ENCODE measurements at regions not wholly inside any gene's neighbourhood (a gene's known extent, or its start where the extent isn't known, plus 50 kb on each side); places are given as distances from the start of the nearest gene placed in this dataset.

- no peak for TF ChIP-seq CTCF (conservative IDR thresholded peaks at IDR 0.05)
- no peak overlapping the region for H3K27ac ChIP-seq
Observed at GRCh38 chr2:108118996-108119395, 120.8 kb upstream of the SULT1C3 start.

GRCh38 chr2:108119492-108119891, 120.3 kb upstream of the SULT1C3 start:
- no peak overlapping the region for H3K27ac ChIP-seq
- no peak for TF ChIP-seq CTCF (conservative IDR thresholded peaks at IDR 0.05)

GRCh38 chr2:108124736-108125495, 114.9 kb upstream of the SULT1C3 start:
- no peak for TF ChIP-seq CTCF (conservative IDR thresholded peaks at IDR 0.05)
- H3K27ac ChIP-seq: no peak overlapping the region

GRCh38 chr2:108125581-108125980, 114.2 kb upstream of the SULT1C3 start:
- H3K27ac ChIP-seq: no peak overlapping the region
- TF ChIP-seq CTCF (conservative IDR thresholded peaks at IDR 0.05): no peak

- H3K27ac ChIP-seq: no peak overlapping the region
- TF ChIP-seq CTCF (conservative IDR thresholded peaks at IDR 0.05): no peak
Observed at GRCh38 chr2:108128249-108128648, 111.5 kb upstream of the SULT1C3 start.

GRCh38 chr2:108129636-108130035, 110.1 kb upstream of the SULT1C3 start:
- no peak for TF ChIP-seq CTCF (conservative IDR thresholded peaks at IDR 0.05)
- H3K27ac ChIP-seq: no peak overlapping the region

GRCh38 chr2:108133457-108133856, 106.3 kb upstream of the SULT1C3 start:
- no peak for TF ChIP-seq CTCF (conservative IDR thresholded peaks at IDR 0.05)
- no peak overlapping the region for H3K27ac ChIP-seq

Data from VCaP (cell line).